ENCODE measurements at regions not wholly inside any gene's neighbourhood (a gene's known extent, or its start where the extent isn't known, plus 50 kb on each side); places are given as distances from the start of the nearest gene placed in this dataset.
"Not testable (repeated sequence)": the region's sequence is repeated elsewhere in the genome, so short reads cannot be mapped to it uniquely, and the experiment has no call there.

DNA sequence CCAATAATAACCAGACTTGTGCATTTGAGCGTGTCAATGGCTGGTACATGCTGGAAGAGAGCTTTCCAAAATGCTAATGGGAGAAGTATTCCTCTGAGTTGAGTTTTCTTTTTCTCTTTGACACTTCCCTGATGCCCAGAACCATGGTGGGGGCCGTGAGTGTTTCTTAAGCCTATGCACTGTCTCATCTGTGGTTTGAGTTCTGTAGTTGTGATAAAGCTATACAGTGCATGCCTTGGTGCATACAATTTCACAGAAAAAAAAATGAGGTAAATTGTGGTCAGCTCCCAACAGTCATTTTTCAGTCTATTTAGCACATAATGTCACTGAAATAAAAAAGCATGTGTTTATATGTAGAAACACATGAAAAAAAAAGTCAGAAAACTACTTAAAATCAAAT lies 204.8 kb downstream of the HDGFL1 start:
- no peak overlapping the region for H3K4me3 ChIP-seq
- intact Hi-C loops (cut with DNase I), result no loop called here
- no peak overlapping the region for H3K27ac ChIP-seq
- DNase-seq (no peak), ATAC-seq (no peak)
- TF ChIP-seq, protein P1, sequence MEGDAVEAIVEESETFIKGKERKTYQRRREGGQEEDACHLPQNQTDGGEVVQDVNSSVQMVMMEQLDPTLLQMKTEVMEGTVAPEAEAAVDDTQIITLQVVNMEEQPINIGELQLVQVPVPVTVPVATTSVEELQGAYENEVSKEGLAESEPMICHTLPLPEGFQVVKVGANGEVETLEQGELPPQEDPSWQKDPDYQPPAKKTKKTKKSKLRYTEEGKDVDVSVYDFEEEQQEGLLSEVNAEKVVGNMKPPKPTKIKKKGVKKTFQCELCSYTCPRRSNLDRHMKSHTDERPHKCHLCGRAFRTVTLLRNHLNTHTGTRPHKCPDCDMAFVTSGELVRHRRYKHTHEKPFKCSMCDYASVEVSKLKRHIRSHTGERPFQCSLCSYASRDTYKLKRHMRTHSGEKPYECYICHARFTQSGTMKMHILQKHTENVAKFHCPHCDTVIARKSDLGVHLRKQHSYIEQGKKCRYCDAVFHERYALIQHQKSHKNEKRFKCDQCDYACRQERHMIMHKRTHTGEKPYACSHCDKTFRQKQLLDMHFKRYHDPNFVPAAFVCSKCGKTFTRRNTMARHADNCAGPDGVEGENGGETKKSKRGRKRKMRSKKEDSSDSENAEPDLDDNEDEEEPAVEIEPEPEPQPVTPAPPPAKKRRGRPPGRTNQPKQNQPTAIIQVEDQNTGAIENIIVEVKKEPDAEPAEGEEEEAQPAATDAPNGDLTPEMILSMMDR (IDR thresholded peaks at IDR 0.05), result no peak
- no peaks in the 10 kb centered on the region for H3K27me3 ChIP-seq
- peaks cover 6% of the 10 kb centered on the region for H3K9me3 ChIP-seq
- H3K4me1 ChIP-seq, result no peaks in the 10 kb centered on the region
- no peaks in the 10 kb centered on the region for H3K36me3 ChIP-seq

DNA sequence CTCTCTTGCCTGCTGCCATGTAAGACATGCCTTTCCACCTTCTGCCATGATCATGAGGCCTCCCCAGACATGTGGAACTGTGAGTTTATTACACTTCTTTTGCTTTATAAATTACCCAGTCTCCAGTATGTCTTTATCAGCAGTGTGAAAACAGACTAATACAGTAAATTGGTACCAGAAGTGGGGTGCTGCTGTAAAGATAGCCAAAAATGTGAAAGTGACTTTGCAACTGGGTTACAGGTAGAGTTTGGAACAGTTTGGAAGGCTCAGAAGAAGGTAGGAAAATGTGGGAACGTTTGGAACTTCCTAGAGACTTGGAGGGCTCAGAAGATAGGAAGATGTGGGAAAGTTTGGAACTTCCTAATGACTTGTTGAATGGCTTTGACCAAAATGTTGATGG lies 209.1 kb downstream of the HDGFL1 start:
- ATAC-seq; H3K27ac ChIP-seq; H3K36me3 ChIP-seq; H3K4me3 ChIP-seq; H3K9me3 ChIP-seq; intact Hi-C loops (cut with DNase I); DNase-seq; H3K4me1 ChIP-seq; H3K27me3 ChIP-seq: not testable (repeated sequence)

DNA sequence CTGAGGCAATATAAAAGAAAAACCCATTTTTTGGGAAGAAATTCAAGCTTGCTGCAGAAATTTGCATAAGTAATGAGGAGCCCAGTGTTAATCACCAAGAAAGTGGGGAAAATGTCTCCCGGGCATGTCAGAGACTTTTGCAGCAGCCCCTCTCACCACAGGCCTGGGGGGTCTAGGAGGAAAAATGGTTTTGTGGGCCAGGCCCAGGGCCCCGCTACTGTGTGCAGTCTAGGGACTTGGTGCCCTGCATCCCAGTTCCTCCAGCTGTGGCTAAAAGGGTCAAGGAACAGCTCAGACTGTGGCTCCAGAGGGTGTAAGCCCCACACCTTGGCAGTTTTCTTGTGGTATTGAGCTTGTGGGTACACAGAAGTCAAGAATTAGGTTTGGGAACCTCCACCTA lies 209.7 kb downstream of the HDGFL1 start:
- intact Hi-C loops (cut with DNase I), result no loop called here
- Histone ChIP-seq H3K4me1 (no peaks in the 10 kb centered on the region), H3K4me3 (no peak overlapping the region), H3K9me3 (peaks cover 8% of the 10 kb centered on the region), H3K27ac (no peak overlapping the region), H3K36me3 (no peaks in the 10 kb centered on the region), H3K27me3 (no peaks in the 10 kb centered on the region)
- no peak for DNase-seq
- TF ChIP-seq, protein P1 (IDR thresholded peaks at IDR 0.05), result no peak
- ATAC-seq, result no peak

GRCh38 chr6:22783931-22784330 lies 214.6 kb downstream of the HDGFL1 start:
- ATAC-seq, result no peak
- TF ChIP-seq, protein P1 (IDR thresholded peaks at IDR 0.05), result no peak
- intact Hi-C loops (cut with DNase I), result no loop called here
- DNase-seq, result no peak
- Histone ChIP-seq H3K36me3 (no peaks in the 10 kb centered on the region), H3K9me3 (peaks cover 3% of the 10 kb centered on the region), H3K27ac (no peak overlapping the region), H3K4me1 (no peaks in the 10 kb centered on the region), H3K4me3 (no peak overlapping the region), H3K27me3 (no peaks in the 10 kb centered on the region)

DNA sequence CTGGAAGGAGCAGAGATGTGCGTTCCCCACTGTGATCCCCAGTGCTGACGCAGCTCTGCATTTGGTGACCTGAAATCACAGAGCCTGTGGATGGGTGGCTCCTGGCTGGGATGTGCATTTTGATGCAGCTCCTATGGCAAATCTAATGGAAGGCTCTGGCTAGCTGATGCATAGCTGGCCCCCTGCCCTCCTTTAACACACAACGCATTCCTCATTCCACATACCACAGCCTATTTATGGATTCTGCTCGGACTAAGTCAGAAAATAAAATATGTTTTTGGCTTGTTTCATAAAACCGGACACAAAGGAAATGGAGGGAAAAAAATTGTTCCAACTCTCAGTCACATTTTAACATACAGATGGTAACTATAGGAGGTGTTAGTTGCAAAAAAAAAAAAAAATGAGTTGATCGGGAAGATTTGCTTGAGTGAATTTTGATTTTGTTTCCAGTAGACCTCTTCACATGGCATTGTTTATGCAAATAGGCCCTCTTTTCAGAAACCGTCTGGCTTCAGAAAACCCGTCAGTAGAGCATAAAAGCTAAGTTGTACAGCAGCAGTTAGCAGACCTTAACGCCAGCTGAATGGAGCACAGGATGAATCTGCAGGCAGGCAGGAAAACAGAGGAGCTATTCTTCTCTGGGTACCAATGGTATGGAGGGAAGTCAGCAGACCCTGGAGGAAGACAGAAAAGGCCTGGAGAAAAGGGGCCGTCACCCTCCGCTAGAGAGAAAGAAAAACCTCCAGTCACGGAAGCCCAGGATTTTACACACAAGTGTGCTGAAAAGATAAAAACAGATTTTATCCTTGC lies 215.4 kb downstream of the HDGFL1 start:
- Histone ChIP-seq H3K36me3 (no peaks in the 10 kb centered on the region), H3K27me3 (no peaks in the 10 kb centered on the region), H3K4me1 (no peaks in the 10 kb centered on the region), H3K27ac (no peak overlapping the region), H3K9me3 (no peaks in the 10 kb centered on the region), H3K4me3 (no peak overlapping the region)
- ATAC-seq (no peak), DNase-seq (no peak)
- intact Hi-C loops (cut with DNase I), result no loop called here
- TF ChIP-seq, protein P1 (IDR thresholded peaks at IDR 0.05), result no peak

DNA sequence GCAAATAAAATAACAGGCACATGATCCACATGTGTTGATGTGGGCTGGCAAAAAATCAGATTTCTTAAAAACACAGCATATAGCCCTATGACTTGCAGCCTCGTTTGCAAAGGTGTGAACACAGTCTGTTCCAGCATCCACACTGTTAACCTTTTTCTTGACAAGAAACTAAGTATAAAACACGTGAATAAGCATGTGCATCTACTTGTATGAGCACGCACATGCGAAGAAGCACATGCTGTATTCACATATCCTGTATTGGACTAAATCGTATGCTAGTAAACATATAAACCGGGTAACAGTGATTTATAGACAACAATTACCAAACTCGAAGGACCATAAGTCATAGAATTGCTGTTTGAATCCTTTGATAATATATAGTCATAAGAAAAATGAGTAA lies 218.7 kb downstream of the HDGFL1 start:
- Histone ChIP-seq H3K4me3 (no peak overlapping the region), H3K9me3 (no peaks in the 10 kb centered on the region), H3K27me3 (no peaks in the 10 kb centered on the region), H3K36me3 (no peaks in the 10 kb centered on the region), H3K4me1 (no peaks in the 10 kb centered on the region), H3K27ac (no peak overlapping the region)
- ATAC-seq, result no peak
- intact Hi-C loops (cut with DNase I), result no loop called here
- DNase-seq, result no peak
- TF ChIP-seq, protein P1 (IDR thresholded peaks at IDR 0.05), result no peak
